ENCODE measurements at regions not wholly inside any gene's neighbourhood (a gene's known extent, or its start where the extent isn't known, plus 50 kb on each side); places are given as distances from the start of the nearest gene placed in this dataset.

DNA sequence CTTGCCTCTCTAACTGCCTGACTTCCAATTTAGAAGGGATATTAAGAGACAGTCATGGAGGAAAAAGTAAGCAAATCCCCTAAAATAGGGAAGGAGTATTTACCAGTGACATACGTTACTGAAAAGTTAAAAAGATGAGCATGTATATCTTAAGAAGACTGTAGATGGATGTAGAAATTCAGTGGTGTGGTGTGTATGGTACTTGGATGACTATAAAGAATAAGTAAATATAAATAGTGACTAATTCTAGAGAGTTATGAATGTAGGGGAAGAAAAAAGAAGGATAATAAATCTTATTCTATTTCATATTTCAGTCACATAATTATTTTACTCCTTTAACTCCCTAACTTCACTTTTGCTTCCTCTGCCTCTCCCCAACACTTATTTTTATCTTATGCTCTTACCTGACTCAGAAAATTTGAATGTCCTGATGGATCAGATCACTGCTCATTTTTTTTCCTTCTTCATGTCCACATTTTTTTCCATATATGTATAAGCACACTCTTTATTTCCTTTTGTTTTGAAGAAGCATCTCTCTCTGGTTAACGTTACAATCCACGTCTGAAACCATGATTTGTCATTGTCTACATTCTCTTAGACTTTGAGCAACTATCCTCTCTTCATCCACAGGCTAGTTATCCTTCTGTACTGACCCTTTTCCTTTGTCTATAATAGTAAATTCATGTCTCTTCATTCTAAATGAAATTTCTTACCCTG is 422.7 kb upstream of the SYT1 start:
- Mint-ChIP-seq H3K36me3 (peaks cover 5% of the 10 kb centered on the region), H3K4me1 (peaks cover 6% of the 10 kb centered on the region), H3K27ac (no peak overlapping the region), H3K4me3 (no peak overlapping the region), H3K9me3 (peaks cover 17% of the 10 kb centered on the region), H3K27me3 (ENCODE audit: low read depth) (no peaks in the 10 kb centered on the region)
- no peak for DNase-seq (ENCODE audit: low spot score in 2 of 2, unreplicated experiment in 2 of 2)
- TF ChIP-seq, protein P1, sequence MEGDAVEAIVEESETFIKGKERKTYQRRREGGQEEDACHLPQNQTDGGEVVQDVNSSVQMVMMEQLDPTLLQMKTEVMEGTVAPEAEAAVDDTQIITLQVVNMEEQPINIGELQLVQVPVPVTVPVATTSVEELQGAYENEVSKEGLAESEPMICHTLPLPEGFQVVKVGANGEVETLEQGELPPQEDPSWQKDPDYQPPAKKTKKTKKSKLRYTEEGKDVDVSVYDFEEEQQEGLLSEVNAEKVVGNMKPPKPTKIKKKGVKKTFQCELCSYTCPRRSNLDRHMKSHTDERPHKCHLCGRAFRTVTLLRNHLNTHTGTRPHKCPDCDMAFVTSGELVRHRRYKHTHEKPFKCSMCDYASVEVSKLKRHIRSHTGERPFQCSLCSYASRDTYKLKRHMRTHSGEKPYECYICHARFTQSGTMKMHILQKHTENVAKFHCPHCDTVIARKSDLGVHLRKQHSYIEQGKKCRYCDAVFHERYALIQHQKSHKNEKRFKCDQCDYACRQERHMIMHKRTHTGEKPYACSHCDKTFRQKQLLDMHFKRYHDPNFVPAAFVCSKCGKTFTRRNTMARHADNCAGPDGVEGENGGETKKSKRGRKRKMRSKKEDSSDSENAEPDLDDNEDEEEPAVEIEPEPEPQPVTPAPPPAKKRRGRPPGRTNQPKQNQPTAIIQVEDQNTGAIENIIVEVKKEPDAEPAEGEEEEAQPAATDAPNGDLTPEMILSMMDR (IDR thresholded peaks at IDR 0.05; ENCODE audit: unreplicated experiment): no peak

DNA sequence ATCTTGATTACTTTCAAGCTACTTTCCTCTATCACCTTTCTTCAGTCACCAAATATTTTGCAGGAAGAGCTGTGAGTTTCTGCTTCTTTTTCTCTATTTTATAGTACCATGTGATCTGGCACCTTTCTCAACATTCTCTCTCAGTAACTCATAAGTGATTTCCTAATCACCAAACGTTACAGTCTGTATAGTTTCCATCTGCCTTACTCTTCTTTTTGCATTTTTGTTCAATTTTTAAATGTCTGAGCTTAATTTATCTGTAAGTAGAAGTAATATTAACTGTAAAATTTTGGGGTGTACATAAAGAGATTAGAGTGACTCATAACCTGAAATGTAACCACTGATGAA is 422.1 kb upstream of the SYT1 start:
- Mint-ChIP-seq H3K27me3 (ENCODE audit: low read depth) (no peaks in the 10 kb centered on the region), H3K36me3 (peaks cover 4% of the 10 kb centered on the region), H3K4me3 (no peak overlapping the region), H3K9me3 (peaks cover 12% of the 10 kb centered on the region), H3K4me1 (peaks cover 6% of the 10 kb centered on the region), H3K27ac (no peak overlapping the region)
- TF ChIP-seq, protein P1 (IDR thresholded peaks at IDR 0.05; ENCODE audit: unreplicated experiment): no peak
- no peak for DNase-seq (ENCODE audit: low spot score in 2 of 2, unreplicated experiment in 2 of 2)

DNA sequence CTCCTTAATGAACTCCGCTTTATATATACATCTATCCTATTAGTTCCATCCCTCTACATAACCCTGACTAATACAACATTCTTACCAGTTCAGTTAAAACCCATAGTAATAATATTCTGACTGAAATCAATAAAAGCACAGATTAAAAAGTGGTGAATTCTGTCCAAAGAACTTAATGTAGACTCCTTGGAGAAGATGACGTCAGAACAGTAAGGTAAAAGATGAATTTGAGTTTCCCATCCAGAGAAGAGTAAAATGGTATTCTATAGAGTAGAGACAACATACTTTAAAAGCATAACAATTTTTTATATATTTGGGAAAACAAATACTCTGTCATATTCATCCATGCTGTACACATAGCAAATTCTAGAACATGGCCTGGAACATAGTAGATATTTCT is 418.0 kb upstream of the SYT1 start:
- no peaks in the 10 kb centered on the region for H3K27me3 Mint-ChIP-seq (ENCODE audit: low read depth)
- TF ChIP-seq, protein P1 (IDR thresholded peaks at IDR 0.05; ENCODE audit: unreplicated experiment): no peak
- H3K27ac Mint-ChIP-seq: no peak overlapping the region
- no peak overlapping the region for H3K4me3 Mint-ChIP-seq
- H3K36me3 Mint-ChIP-seq: no peaks in the 10 kb centered on the region
- peaks cover 3% of the 10 kb centered on the region for H3K9me3 Mint-ChIP-seq
- DNase-seq (ENCODE audit: low spot score in 2 of 2, unreplicated experiment in 2 of 2): no peak
- H3K4me1 Mint-ChIP-seq: peaks cover 12% of the 10 kb centered on the region

DNA sequence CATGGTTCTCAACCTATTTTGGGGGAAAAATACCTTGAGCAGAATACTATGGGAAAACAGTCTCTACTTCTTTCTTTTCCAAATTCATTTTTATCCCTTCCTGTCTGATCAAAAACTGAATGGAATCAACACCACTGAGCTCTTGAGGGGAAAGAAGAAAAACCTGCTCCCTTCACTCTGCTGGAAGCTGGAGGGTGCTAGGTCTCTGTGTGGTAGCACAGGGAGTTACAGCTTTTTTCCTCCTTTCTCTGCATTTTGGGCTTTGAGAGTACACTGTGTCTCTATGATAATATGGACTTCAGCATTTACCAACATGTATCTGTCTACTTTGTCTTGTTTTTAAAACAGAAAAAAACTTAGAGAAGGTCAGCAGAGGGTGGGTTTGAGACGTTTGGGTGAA is 417.2 kb upstream of the SYT1 start:
- Mint-ChIP-seq H3K4me3 (no peak overlapping the region), H3K9me3 (peaks cover 3% of the 10 kb centered on the region), H3K36me3 (no peaks in the 10 kb centered on the region), H3K4me1 (peaks cover 12% of the 10 kb centered on the region), H3K27ac (no peak overlapping the region), H3K27me3 (ENCODE audit: low read depth) (no peaks in the 10 kb centered on the region)
- DNase-seq (ENCODE audit: low spot score in 2 of 2, unreplicated experiment in 2 of 2): no peak
- TF ChIP-seq, protein P1 (IDR thresholded peaks at IDR 0.05; ENCODE audit: unreplicated experiment): no peak

DNA sequence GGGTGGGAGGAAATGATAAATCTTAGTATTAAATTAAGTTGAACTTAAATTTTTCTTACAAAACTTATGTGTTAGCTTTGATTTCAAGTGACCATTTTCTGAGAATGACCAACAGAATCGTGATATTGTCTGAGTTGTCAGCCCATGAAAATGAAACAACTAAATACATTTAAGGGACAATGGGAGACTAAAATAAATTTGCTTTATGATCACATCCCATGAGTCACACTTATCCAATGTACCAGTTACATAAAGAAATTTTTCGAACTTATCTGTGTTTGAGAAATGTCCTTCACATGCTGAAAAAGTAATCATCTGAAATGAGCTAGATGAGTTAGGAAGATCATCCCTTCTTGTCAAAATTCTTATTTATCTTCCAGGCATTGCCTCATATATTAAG is 415.9 kb upstream of the SYT1 start:
- Mint-ChIP-seq H3K36me3 (no peaks in the 10 kb centered on the region), H3K4me1 (peaks cover 14% of the 10 kb centered on the region), H3K9me3 (peaks cover 3% of the 10 kb centered on the region), H3K27ac (no peak overlapping the region), H3K27me3 (ENCODE audit: low read depth) (no peaks in the 10 kb centered on the region), H3K4me3 (no peak overlapping the region)
- TF ChIP-seq, protein P1 (IDR thresholded peaks at IDR 0.05; ENCODE audit: unreplicated experiment): no peak
- no peak for DNase-seq (ENCODE audit: low spot score in 2 of 2, unreplicated experiment in 2 of 2)

DNA sequence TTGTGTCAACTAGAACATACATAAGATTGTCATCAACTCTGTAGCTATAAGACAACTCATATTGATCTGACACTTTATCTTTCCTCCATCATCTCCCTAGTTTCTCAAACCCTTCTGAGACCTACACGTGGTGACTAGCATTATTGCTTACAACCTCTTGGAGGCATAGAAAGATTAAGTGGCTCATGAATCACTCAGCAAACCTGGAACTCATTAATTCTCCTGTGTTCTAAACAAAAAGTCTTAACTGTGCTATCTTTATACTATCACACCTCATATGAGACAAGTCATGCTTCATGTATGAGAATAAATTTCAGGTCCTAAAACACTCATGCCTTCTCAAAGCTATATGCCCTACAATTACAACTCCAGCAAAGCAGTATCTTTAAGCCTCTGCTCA is 408.6 kb upstream of the SYT1 start:
- no peak for DNase-seq (ENCODE audit: low spot score in 2 of 2, unreplicated experiment in 2 of 2)
- TF ChIP-seq, protein P1 (IDR thresholded peaks at IDR 0.05; ENCODE audit: unreplicated experiment): no peak
- H3K9me3 Mint-ChIP-seq: no peaks in the 10 kb centered on the region
- no peak overlapping the region for H3K27ac Mint-ChIP-seq
- no peaks in the 10 kb centered on the region for H3K27me3 Mint-ChIP-seq (ENCODE audit: low read depth)
- peaks cover 7% of the 10 kb centered on the region for H3K4me1 Mint-ChIP-seq
- no peak overlapping the region for H3K4me3 Mint-ChIP-seq
- no peaks in the 10 kb centered on the region for H3K36me3 Mint-ChIP-seq
